ENCODE measurements at regions not wholly inside any gene's neighbourhood (a gene's known extent, or its start where the extent isn't known, plus 50 kb on each side); places are given as distances from the start of the nearest gene placed in this dataset.

DNA sequence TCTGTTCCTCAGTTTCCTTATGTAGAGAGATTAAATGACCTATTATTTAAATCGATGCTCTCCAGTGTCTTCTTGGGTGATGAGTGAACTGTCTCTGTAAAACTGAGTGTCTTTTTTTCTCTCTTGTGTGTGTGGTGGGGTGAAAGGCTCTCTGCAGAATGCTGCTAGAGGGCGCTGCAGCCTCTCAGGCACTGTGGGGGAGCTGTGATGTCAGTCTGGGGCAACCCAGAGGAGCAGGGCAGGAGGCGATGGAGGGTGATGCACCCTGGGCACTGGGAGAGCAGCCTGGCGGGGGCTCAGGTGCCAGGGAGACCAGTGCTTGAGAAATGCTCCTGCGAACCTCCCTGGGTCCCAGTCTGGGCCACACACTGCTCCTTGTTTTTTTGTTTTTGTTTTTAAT, 110.1 kb upstream of the POM121L12 start:
- H3K27ac ChIP-seq: no peak overlapping the region
- TF ChIP-seq ZFX (IDR thresholded peaks at IDR 0.05; ENCODE audit: borderline replicate concordance): no peak
- TF ChIP-seq, protein P1, sequence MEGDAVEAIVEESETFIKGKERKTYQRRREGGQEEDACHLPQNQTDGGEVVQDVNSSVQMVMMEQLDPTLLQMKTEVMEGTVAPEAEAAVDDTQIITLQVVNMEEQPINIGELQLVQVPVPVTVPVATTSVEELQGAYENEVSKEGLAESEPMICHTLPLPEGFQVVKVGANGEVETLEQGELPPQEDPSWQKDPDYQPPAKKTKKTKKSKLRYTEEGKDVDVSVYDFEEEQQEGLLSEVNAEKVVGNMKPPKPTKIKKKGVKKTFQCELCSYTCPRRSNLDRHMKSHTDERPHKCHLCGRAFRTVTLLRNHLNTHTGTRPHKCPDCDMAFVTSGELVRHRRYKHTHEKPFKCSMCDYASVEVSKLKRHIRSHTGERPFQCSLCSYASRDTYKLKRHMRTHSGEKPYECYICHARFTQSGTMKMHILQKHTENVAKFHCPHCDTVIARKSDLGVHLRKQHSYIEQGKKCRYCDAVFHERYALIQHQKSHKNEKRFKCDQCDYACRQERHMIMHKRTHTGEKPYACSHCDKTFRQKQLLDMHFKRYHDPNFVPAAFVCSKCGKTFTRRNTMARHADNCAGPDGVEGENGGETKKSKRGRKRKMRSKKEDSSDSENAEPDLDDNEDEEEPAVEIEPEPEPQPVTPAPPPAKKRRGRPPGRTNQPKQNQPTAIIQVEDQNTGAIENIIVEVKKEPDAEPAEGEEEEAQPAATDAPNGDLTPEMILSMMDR (IDR thresholded peaks at IDR 0.05): peak; percentile 22

DNA sequence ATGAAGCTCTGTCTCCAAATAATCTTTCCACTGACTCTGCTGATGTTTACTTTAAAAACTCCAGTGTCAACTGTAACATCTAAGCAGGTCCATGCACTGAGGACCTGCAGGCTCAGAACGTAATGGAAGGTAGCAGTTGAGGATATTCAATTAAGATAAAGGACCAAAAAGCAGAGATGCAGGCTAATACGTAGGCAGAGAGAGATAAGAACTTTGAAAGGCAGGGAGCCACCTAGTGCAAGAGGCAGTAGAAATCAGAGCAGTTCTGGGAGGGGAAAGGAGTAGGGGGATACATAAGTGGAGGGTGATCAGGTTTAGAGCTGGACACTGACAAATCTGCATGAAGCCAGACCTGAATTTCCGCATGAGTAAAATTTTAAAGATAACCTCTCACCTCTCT, 114.5 kb upstream of the POM121L12 start:
- TF ChIP-seq ZFX (IDR thresholded peaks at IDR 0.05; ENCODE audit: borderline replicate concordance): no peak
- TF ChIP-seq, protein P1 (IDR thresholded peaks at IDR 0.05): no peak
- no peak overlapping the region for H3K27ac ChIP-seq

DNA sequence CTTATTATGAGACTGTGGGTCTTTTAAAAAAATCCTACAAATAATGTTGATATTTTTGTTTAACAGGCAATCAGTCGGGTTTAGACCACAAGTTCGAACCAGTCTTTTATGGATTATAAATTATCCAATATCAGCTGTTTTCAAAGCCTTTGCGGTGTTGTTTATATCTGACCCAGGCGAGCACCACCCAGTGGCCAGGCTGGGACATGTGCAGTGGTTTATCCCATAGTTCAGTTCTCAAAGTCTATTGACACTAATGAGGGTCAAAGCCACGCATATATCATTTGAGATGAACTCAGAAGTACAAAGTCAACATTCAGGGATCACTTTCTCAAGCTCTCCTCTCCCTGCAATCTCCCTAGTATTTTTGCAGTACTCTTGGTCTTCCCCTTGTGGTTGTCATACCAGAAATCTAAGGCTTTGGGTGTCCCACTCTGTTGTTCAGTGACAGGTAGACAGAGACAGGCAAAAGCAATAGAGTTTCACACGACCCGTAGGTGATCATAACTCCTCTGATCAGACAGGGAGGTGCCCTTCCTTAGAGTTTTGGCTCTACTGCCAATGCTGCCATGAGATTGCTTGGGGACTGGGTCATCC, 117.4 kb upstream of the POM121L12 start:
- TF ChIP-seq ZFX (IDR thresholded peaks at IDR 0.05; ENCODE audit: borderline replicate concordance): no peak
- TF ChIP-seq, protein P1 (IDR thresholded peaks at IDR 0.05): peak; percentile 96
- H3K27ac ChIP-seq: no peak overlapping the region

DNA sequence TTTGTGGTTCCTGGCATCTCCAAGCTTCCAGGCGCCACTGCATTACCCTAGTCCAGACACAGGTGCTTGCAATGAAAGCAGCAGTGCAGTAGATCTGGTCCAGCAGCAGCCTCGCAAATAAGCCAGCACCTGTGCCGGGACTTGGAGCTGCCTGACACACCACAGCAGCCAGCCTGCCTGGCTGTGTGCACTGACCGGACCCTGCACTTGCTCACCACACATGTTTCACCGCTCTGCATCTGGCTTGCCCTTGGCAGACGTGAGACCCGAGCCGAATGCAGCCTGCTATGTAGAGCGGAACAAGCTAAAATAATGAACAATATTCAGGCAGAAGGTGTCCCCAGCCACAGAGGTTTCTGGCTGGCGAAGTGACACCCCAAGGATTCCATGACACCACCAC, 123.6 kb upstream of the POM121L12 start:
- TF ChIP-seq ZFX (IDR thresholded peaks at IDR 0.05; ENCODE audit: borderline replicate concordance): no peak
- TF ChIP-seq, protein P1 (IDR thresholded peaks at IDR 0.05): no peak
- H3K27ac ChIP-seq: no peak overlapping the region

DNA sequence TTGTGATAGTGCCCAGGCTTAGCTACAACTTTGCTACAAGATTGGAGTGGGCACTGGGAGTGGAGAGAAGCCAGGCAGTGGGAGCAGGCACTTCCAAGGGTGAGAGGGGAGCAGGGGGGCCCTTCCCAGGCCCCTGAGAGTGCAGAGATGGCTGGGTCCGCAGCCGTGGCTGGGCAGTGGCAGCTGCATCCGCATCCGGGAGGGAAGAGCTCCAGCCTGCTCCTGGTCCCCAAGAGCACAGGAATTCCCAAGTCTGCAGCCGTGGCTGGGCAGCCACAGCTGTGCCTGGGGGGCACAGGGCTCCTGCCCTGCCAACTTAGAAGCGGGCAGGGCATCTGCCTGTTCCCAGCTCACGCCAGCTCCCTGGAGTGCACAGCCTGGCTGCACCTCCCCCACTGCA, 124.1 kb upstream of the POM121L12 start:
- no peak overlapping the region for H3K27ac ChIP-seq
- TF ChIP-seq, protein P1 (IDR thresholded peaks at IDR 0.05): no peak
- TF ChIP-seq ZFX (IDR thresholded peaks at IDR 0.05; ENCODE audit: borderline replicate concordance): no peak

DNA sequence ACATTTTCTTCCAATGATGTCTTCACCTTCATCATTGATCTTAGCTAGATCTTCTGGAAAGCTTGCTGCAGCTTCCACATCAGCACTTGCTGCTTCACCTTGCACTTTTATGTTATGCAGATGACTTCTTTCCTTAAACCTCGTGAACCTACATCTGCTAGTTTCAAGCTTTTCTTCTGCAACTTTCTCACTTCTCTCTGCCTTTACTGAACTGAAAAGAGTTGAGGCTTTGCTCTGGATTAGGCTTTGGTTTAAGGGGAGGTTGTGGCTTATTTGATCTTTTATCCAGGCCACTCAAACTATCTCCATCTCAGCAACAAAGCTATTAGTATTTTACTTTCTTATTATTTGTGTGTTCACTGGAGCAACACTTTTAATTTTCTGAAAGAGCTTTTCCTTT, 125.5 kb upstream of the POM121L12 start:
- TF ChIP-seq, protein P1 (IDR thresholded peaks at IDR 0.05): no peak
- TF ChIP-seq ZFX (IDR thresholded peaks at IDR 0.05; ENCODE audit: borderline replicate concordance): no peak
- H3K27ac ChIP-seq: no peak overlapping the region

DNA sequence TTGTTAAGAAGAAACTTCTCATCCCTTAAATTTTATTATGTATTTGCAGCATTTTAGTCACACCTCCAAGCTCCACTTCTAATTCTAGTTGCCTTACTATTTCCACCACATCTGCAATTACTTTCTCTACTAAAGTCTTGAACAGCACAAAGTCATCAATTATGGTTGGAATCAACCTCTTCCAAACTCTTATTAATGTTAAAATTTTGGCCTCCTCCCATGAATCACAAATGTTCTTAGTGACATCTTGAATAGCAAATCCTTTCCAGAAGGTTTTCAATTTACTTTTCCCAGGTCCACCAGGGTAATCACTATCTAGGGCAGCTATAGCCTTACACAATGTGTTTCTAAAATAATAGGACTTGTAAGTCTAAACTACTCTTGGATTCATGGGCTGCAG, 126.3 kb upstream of the POM121L12 start:
- no peak overlapping the region for H3K27ac ChIP-seq
- TF ChIP-seq, protein P1 (IDR thresholded peaks at IDR 0.05): no peak
- no peak for TF ChIP-seq ZFX (IDR thresholded peaks at IDR 0.05; ENCODE audit: borderline replicate concordance)

All from 22Rv1 (cell line).